Tibial nerve (tissue), 4 donors: ENCODE measurements at regions not wholly inside any gene's neighbourhood (a gene's known extent, or its start where the extent isn't known, plus 50 kb on each side); places are given as distances from the start of the nearest gene placed in this dataset.

Experiments used
- DNase-seq, 2 donors: peaks; one replicate each; pipeline ENCODE4 v3.0.0-alpha.2; 2019; ENCODE audit warnings: low spot score in 2 of 2
- H3K27ac ChIP-seq, 4 donors: fragments of 200-600 bp; sonication (generic) in 3 of 4; one replicate each; pipeline ENCODE4 v1.5.1; 2017 to 2019; ENCODE audit warnings: mild to moderate bottlenecking in 1 of 4
- H3K27me3 ChIP-seq, 2 donors: fragments of 200-600 bp; sonication (generic) in 1 of 2; one replicate each; pipeline versions ENCODE4 v1.5.1 to v1.6.0; 2017 to 2019
- H3K36me3 ChIP-seq, 3 donors: fragments of 200-600 bp; sonication (generic); one replicate each; pipeline ENCODE4 v1.5.1; 2018 to 2019
- H3K4me1 ChIP-seq, 4 donors: fragments of 200-600 bp; sonication (generic) in 3 of 4; one replicate each; pipeline ENCODE4 v1.5.1; 2017 to 2019
- H3K4me3 ChIP-seq, 4 donors: fragments of 200-600 bp; sonication (generic) in 3 of 4; one replicate each; pipeline ENCODE4 v1.5.1; 2017 to 2019; ENCODE audit warnings: mild to moderate bottlenecking in 1 of 4, moderate library complexity in 1 of 4
- H3K9me3 ChIP-seq, 4 donors: fragments of 200-600 bp; sonication (generic) in 3 of 4; one replicate each; pipeline ENCODE4 v1.5.1; 2017 to 2019
- EP300 ChIP-seq, 2 donors: sonication (generic); formaldehyde crosslinking; IDR thresholded peaks; one replicate each; pipeline ENCODE4 v1.6.1; 2017; ENCODE audit warnings: antibody characterized with exemption in 2 of 2, mild to moderate bottlenecking in 1 of 2
- POLR2A ChIP-seq, 2 donors: fragments of 450-650 bp; IDR thresholded peaks; one replicate each; pipeline ENCODE4 v1.6.1; 2017; ENCODE audit warnings: antibody characterized with exemption in 2 of 2, mild to moderate bottlenecking in 2 of 2, moderate library complexity in 2 of 2
- WGBS, 2 donors: methylation state at CpG; one replicate each; pipeline ENCODE4 v1.1.5; 2018; 5-methylcytosine and 5-hydroxymethylcytosine counted together
- TF ChIP-seq, protein P1 (sequence below), 5 experiments: fragments of 200-600 bp in 3 of 5; fragments of 450-650 bp in 2 of 5; sonication (generic) in 3 of 5; IDR thresholded peaks; one replicate each; pipeline ENCODE4 v1.5.1; 2016 to 2019; ENCODE audit warnings: antibody characterized with exemption in 5 of 5, mild to moderate bottlenecking in 3 of 5, moderate library complexity in 2 of 5

DNA sequence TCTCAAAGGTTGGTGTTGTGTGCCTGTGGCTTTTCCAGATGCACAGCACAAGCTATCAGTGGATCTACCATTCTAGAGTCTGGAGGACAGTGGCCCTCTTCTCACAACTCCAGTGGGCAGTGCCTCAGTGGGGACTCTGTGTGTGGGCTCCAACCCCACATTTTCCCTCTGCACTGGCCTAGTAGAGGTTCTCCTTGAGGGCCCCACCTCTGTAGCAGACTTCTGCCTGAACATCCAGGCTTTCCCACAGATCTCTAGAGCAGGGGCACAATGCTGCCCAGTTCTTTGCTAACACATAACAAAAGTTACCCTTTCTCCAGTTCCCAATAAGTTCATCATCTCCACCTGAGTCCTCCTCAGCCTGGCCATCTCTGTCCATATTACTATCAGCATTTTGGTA lies 102.1 kb upstream of the ANKRD55 start:
- Histone ChIP-seq H3K4me1 (no peaks in the 10 kb centered on the region), H3K27ac (no peak overlapping the region), H3K36me3 (no peaks in the 10 kb centered on the region), H3K27me3 (no peaks in the 10 kb centered on the region), H3K9me3 (no peaks in the 10 kb centered on the region), H3K4me3 (no peak overlapping the region)
- TF ChIP-seq EP300 (IDR thresholded peaks at IDR 0.05) (no peak), POLR2A (IDR thresholded peaks at IDR 0.05) (no peak)
- TF ChIP-seq, protein P1, sequence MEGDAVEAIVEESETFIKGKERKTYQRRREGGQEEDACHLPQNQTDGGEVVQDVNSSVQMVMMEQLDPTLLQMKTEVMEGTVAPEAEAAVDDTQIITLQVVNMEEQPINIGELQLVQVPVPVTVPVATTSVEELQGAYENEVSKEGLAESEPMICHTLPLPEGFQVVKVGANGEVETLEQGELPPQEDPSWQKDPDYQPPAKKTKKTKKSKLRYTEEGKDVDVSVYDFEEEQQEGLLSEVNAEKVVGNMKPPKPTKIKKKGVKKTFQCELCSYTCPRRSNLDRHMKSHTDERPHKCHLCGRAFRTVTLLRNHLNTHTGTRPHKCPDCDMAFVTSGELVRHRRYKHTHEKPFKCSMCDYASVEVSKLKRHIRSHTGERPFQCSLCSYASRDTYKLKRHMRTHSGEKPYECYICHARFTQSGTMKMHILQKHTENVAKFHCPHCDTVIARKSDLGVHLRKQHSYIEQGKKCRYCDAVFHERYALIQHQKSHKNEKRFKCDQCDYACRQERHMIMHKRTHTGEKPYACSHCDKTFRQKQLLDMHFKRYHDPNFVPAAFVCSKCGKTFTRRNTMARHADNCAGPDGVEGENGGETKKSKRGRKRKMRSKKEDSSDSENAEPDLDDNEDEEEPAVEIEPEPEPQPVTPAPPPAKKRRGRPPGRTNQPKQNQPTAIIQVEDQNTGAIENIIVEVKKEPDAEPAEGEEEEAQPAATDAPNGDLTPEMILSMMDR (IDR thresholded peaks at IDR 0.05), result no peak
- no peak for DNase-seq

DNA sequence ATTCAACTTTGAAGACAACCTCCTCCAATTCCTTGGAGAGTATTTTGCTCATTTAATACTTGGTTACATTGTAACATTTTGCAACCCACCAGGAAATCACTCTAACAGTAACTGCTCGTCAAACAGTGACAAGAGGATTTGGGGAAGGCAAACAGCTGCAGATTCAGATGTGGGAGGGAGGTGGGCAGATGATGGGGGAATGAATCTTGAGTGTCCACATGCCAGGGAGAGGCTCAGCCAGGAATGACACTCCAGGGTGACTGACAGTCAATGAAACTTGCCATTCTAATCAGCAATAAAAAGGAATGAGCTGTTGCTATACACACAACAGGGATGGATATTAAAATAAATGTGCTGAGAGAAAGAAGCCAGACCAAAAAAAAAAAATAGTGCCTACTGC lies 97.7 kb upstream of the ANKRD55 start:
- Histone ChIP-seq H3K27ac (no peak overlapping the region), H3K27me3 (no peaks in the 10 kb centered on the region), H3K4me1 (peaks cover 0 to 6% (median 0%) of the 10 kb centered on the region in 4 donors), H3K36me3 (no peaks in the 10 kb centered on the region), H3K4me3 (no peak overlapping the region), H3K9me3 (no peaks in the 10 kb centered on the region)
- no peak for DNase-seq
- 80 to 87% methylated on average over 1 of the region's 1 CpG for WGBS, 2 donors
- TF ChIP-seq POLR2A (IDR thresholded peaks at IDR 0.05) (no peak), EP300 (IDR thresholded peaks at IDR 0.05) (no peak)
- TF ChIP-seq, protein P1 (IDR thresholded peaks at IDR 0.05), result no peak

DNA sequence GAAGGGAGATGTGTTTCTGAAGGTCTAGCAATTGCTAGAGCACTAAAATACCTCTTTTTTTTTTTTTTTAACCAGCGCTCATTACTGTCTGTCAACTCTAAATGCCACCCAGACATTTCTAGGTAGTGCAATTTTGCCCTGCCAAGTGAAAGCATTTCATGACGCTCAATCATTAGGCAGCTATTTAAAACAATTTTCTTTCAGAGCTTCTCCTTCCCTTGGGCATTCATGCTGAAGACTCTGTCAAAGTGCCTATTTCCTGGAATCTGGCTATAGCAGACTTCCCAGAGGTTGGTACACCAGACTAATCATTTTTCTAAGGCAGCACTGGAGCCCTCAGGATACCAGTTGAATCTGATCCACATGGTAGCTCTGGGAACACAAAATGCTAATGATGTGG lies 97.0 kb upstream of the ANKRD55 start:
- Histone ChIP-seq H3K4me3 (no peak overlapping the region), H3K36me3 (no peaks in the 10 kb centered on the region), H3K9me3 (no peaks in the 10 kb centered on the region), H3K27me3 (no peaks in the 10 kb centered on the region), H3K27ac (no peak overlapping the region), H3K4me1 (peaks cover 0 to 6% (median 0%) of the 10 kb centered on the region in 4 donors)
- WGBS, 2 donors, result 76 to 84% methylated on average over 2 of the region's 2 CpGs
- DNase-seq, result no peak
- TF ChIP-seq POLR2A (IDR thresholded peaks at IDR 0.05) (no peak), EP300 (IDR thresholded peaks at IDR 0.05) (no peak)
- TF ChIP-seq, protein P1 (IDR thresholded peaks at IDR 0.05), result no peak

DNA sequence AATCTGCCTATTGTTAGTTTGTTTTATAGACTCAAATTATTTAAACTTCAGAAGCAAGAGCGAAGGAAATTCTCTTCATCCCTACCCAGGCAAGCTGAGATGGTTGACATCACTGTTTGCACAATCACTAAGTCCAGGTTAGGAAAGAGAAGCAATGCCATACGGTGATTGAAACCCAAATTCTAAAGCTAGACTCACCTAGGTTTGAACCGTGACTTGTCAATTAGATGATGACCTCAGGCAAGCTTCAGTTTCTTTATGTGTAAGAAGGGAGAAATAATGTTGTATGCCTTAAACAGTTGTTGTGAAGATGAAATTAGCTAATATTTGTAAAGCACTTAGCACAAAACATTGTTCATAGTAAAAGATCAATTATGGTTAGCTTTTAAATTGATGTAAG lies 96.5 kb upstream of the ANKRD55 start:
- H3K9me3 ChIP-seq, result no peaks in the 10 kb centered on the region
- no peak overlapping the region for H3K4me3 ChIP-seq
- no peak for DNase-seq
- H3K27me3 ChIP-seq, result no peaks in the 10 kb centered on the region
- H3K36me3 ChIP-seq, result no peaks in the 10 kb centered on the region
- H3K27ac ChIP-seq, result no peak overlapping the region
- WGBS, 2 donors, result 95 to 99% methylated on average over 3 of the region's 3 CpGs
- H3K4me1 ChIP-seq, result peaks cover 0 to 6% (median 0%) of the 10 kb centered on the region in 4 donors
- TF ChIP-seq EP300 (IDR thresholded peaks at IDR 0.05), result no peak
- no peak for TF ChIP-seq POLR2A (IDR thresholded peaks at IDR 0.05)
- TF ChIP-seq, protein P1 (IDR thresholded peaks at IDR 0.05), result no peak

DNA sequence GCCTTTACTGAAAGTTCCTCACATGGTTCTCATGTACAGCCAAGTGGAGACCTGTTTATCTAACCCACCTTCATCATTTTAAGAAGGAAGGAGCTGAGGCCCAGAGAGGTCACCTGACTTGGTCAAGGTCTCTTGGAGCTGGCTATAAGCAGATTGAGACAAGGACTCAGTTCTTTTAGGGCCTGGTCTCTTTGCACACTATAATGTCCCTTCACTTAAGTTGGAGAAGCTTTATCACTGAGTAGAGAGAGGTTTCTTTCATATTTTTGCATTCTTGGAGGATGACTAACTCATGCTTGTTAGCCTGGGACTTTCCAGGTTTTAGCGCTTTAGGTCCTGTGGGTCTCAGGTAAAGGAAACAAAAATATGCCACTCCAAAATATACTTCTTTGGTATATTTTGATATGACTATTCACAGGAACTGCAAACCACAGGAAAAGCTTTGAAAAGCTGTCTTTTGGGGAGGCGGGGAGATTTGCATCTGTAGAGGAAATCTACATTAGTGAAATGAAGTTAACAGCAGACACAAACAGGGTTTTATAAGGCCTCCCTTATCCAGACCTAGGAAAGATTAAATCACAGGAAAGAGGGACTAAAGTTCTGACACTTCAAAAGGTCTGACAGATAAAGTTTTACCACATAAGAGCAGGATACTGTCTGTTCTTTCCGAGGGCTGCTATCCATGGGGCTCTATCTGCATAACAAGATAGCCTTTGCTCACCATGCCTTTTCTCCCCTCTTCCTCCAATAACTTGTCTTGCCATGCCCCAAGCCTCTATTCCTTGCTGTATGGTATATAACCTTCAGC lies 95.8 kb upstream of the ANKRD55 start:
- TF ChIP-seq, protein P1 (IDR thresholded peaks at IDR 0.05), result no peak
- no peak for TF ChIP-seq POLR2A (IDR thresholded peaks at IDR 0.05)
- no peak for TF ChIP-seq EP300 (IDR thresholded peaks at IDR 0.05)
- H3K36me3 ChIP-seq, result no peaks in the 10 kb centered on the region
- peaks cover 0 to 6% (median 0%) of the 10 kb centered on the region in 4 donors for H3K4me1 ChIP-seq
- H3K27ac ChIP-seq, result no peak overlapping the region
- 64 to 78% methylated on average over 3 of the region's 3 CpGs for WGBS, 2 donors
- no peaks in the 10 kb centered on the region for H3K27me3 ChIP-seq
- DNase-seq, result no peak
- H3K4me3 ChIP-seq, result no peak overlapping the region
- no peaks in the 10 kb centered on the region for H3K9me3 ChIP-seq
